ENCODE measurements at regions not wholly inside any gene's neighbourhood (a gene's known extent, or its start where the extent isn't known, plus 50 kb on each side); places are given as distances from the start of the nearest gene placed in this dataset.
A peak's percentile ranks its signal among the peaks of the same experiment; 100 is the strongest.

GRCh38 chr16:27686926-27687325 is 137.0 kb downstream of the KATNIP start:
- DNase-seq: no peak

GRCh38 chr16:27687605-27688004 is 137.7 kb downstream of the KATNIP start:
- DNase-seq: no peak

- no peak for DNase-seq
Observed at GRCh38 chr16:27689711-27690110, 139.8 kb downstream of the KATNIP start.

GRCh38 chr16:27690608-27691007 is 140.7 kb downstream of the KATNIP start:
- peak; percentile 35 for DNase-seq

DNA sequence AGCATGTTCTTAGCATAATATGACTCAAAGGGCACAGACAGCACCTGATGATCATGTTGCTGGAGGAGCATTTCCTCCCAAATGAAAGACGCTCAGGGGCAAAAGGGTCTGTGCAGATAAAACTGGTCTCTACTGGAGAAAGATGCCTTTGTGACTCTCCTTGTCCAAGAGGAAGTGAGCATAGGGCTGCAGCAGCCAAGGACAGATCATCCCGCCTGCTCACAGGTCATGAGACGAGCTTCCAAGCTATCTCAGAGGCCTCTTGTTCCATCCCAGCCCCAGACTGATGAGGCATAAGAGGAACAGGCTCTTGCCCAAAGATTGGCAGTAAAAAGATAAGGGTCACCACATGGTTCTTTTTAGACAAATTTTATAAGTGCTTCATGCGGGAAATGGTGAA is 141.8 kb downstream of the KATNIP start:
- no peak for DNase-seq

- DNase-seq: no peak
Observed at GRCh38 chr16:27692576-27692975, 142.6 kb downstream of the KATNIP start.

DNA sequence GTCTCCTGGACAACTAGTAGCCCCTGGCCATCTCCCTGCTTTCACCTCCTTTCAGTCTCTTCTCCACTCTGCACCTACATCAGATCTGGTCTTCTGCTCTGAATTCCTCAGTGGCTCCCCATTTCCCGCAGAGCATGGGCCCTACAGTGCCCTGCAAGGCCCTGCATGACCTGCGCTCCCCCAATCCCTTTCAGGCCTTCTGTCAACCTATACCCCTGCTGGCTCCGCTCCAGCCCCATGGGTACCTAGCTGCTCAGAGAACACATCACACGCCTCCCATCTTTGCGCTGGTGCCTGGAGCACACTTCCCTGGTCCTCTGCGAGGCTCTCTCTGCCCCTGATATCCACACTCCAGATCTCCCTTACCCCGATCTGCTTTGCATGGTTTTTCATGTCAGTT is 145.2 kb downstream of the KATNIP start:
- DNase-seq: no peak

DNA sequence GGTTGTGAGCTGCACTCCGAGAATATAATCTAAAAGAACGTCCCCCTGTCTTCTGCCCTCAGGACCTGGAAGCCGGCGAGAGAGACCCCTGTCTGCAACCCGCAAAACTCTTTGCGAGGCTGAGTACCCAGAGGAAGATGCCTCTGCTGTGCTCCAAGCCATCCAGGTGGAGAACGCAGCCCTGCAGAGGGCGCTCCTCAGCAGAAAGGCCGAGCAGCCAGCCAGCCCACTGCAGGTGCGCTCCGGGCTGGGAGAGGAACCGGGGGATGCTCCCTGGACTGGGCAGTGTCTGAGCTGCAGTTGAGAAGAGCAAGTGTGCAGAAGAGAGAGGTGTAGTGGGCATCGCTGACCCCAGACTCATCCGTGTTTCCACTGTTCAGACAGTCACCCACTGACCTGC is 148.3 kb downstream of the KATNIP start:
- DNase-seq: no peak

- no peak for DNase-seq
Observed at GRCh38 chr16:27698746-27699145, 148.8 kb downstream of the KATNIP start.

- DNase-seq: no peak
Observed at GRCh38 chr16:27699540-27699939, 149.6 kb downstream of the KATNIP start.

DNA sequence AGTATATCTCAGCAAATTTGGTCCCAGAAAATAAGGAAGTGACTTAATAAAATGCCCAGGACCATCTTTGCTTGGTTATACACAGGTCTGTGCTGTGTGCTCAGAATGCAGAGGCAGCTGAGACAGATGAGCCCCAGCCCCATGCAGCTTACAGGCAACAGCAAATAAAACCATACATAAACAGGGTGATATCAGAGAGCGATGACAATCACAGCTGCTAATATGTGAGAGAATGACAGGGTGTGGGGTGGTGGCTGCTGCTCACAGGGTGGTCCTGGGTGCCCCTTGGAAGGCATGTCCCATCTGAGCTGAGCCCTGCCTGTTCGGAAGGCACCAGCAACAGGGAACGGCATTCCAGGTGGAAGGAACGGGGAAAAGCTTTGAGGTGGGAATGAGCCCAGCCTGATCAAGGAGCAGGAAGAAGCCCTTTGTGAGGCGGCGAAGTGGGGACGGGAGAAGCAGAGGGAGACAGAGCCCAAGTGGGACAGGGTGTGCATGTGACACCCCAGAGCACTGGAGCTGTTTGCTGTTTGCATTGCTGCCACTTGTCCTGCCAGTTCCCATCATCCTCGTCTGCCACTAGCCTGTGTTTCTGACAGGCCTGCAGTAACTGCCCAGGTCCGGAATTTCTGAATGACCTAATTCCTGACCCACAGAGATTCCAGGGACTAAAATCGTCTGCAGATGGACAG is 150.5 kb downstream of the KATNIP start:
- no peak for DNase-seq

DNA sequence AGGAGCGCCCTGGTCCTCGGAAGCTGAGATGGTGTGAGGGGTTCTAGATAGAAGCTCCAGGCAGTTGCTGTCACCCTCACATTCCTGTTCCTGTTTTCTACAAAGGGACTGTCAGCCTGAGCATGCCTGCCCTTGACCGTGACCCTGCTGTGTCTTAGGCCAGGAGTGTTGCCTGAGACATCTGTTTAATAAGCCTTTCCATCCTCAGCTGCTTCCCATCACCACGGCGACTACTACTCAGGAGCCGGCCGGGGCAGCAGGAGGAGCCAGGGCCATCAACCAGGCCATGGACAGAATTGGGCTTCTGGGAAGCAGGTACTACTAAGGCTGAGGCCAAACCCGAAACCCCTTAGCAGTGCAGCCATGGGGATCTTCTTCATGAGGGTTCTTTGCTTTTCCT is 151.4 kb downstream of the KATNIP start:
- no peak for DNase-seq

GRCh38 chr16:27703121-27703520 is 153.2 kb downstream of the KATNIP start:
- DNase-seq: no peak

DNA sequence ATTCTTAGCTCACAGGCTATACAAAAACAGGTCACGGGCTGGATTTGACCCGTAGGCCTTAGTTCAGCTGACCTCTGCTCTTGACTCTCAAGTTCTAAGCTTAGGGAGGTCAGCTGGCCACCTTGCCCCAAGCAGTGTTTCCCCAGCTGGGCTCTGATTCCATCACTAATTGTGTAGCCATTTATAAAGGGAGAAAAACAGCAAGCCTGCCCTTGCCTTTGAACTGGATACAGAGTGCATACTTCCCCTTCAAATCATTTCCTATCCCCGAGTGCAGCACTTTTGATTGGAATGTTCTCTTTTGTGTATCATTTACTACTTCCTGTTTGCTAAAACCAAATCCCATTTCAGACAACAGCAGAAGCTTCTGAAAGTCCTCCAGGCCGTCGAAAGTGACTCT is 153.6 kb downstream of the KATNIP start:
- no peak for DNase-seq

- no peak for DNase-seq
Observed at GRCh38 chr16:27704252-27704651, 154.3 kb downstream of the KATNIP start.

- DNase-seq: no peak
Observed at GRCh38 chr16:27706156-27706865, 156.4 kb downstream of the KATNIP start.

GRCh38 chr16:27706866-27707685 is 157.1 kb downstream of the KATNIP start:
- no peak for DNase-seq

- no peak for DNase-seq
Observed at GRCh38 chr16:27708651-27709050, 158.7 kb downstream of the KATNIP start.

GRCh38 chr16:27712251-27712711 is 162.3 kb downstream of the KATNIP start:
- DNase-seq: no peak

DNA sequence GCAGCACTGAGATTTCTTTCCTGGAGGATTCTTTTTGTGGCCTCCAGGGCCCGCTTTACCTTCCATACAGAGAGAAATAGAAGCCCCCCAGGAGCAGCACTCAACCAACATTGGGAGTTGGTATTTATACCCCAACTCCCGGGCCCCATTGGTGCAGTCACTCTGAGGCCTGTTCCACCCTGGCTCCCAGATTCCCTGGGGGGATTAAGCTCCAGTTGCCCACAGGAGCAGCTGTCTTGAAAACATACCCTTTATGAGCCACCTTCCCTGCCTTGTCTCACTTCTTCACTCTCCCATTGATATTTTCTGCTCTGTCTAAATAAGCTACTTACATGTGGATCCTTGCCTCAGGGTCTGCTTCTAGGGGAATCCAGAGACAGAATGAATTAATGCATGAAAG is 167.8 kb downstream of the KATNIP start:
- no peak for DNase-seq

- no peak for DNase-seq
Observed at GRCh38 chr16:27718201-27719105, 168.5 kb downstream of the KATNIP start.

- no peak for DNase-seq
Observed at GRCh38 chr16:27719106-27719445, 169.1 kb downstream of the KATNIP start.

Measured in NCI-H2227 treated with DMSO at 0.1 percent for 48 hours (cell line).